Stimulated activated CD4-positive, alpha-beta T cell treated with anti-CD3 and anti-CD28 coated beads, Interleukin-1b, Interleukin-23, amount 100 ng/mL, for 4 hours (primary cell): ENCODE measurements at regions not wholly inside any gene's neighbourhood (a gene's known extent, or its start where the extent isn't known, plus 50 kb on each side); places are given as distances from the start of the nearest gene placed in this dataset.

Experiments used
- DNase-seq, 2 donors: peaks; one replicate each; pipeline ENCODE4 v3.0.0-alpha.2; 2020; ENCODE audit warnings: low read depth in 2 of 2

GRCh38 chr1:55981010-55981650 is 598.2 kb downstream of the PLPP3 start:
- DNase-seq = no peak

GRCh38 chr1:55980582-55980981 is 598.8 kb downstream of the PLPP3 start:
- no peak for DNase-seq

- no peak for DNase-seq
Measured at GRCh38 chr1:55974714-55975441, 604.5 kb downstream of the PLPP3 start.

GRCh38 chr1:55970526-55971110 is 608.7 kb downstream of the PLPP3 start:
- DNase-seq = no peak

- no peak for DNase-seq
Measured at GRCh38 chr1:55969322-55969721, 610.0 kb downstream of the PLPP3 start.

- no peak for DNase-seq
Measured at GRCh38 chr1:55968661-55969060, 610.7 kb downstream of the PLPP3 start.

GRCh38 chr1:55965981-55966461 is 613.3 kb downstream of the PLPP3 start:
- no peak for DNase-seq

GRCh38 chr1:55962472-55962871 is 616.9 kb downstream of the PLPP3 start:
- no peak for DNase-seq

GRCh38 chr1:55959136-55959548 is 620.2 kb downstream of the PLPP3 start:
- no peak for DNase-seq

GRCh38 chr1:55958498-55958897 is 620.9 kb downstream of the PLPP3 start:
- DNase-seq = no peak

- DNase-seq = no peak
Measured at GRCh38 chr1:55957276-55957675, 622.1 kb downstream of the PLPP3 start.

- DNase-seq = no peak
Measured at GRCh38 chr1:55955016-55955621, 624.2 kb downstream of the PLPP3 start.

- no peak for DNase-seq
Measured at GRCh38 chr1:55951291-55951690, 628.1 kb downstream of the PLPP3 start.

- DNase-seq = no peak
Measured at GRCh38 chr1:55947446-55947845, 631.9 kb downstream of the PLPP3 start.

- no peak for DNase-seq
Measured at GRCh38 chr1:55943721-55944435, 635.5 kb downstream of the PLPP3 start.

GRCh38 chr1:55943012-55943411 is 636.4 kb downstream of the PLPP3 start:
- DNase-seq = no peak

- DNase-seq = no peak
Measured at GRCh38 chr1:55939866-55940265, 639.5 kb downstream of the PLPP3 start.

GRCh38 chr1:55938861-55939260 is 640.5 kb downstream of the PLPP3 start:
- DNase-seq = no peak

- DNase-seq = no peak
Measured at GRCh38 chr1:55938376-55938850, 641.0 kb downstream of the PLPP3 start.

- DNase-seq = no peak
Measured at GRCh38 chr1:55937840-55938375, 641.5 kb downstream of the PLPP3 start.

- DNase-seq = no peak
Measured at GRCh38 chr1:55935236-55935635, 644.1 kb downstream of the PLPP3 start.
